ENCODE measurements at regions not wholly inside any gene's neighbourhood (a gene's known extent, or its start where the extent isn't known, plus 50 kb on each side); places are given as distances from the start of the nearest gene placed in this dataset.
"Not testable (repeated sequence)": the region's sequence is repeated elsewhere in the genome, so short reads cannot be mapped to it uniquely, and the experiment has no call there.

DNA sequence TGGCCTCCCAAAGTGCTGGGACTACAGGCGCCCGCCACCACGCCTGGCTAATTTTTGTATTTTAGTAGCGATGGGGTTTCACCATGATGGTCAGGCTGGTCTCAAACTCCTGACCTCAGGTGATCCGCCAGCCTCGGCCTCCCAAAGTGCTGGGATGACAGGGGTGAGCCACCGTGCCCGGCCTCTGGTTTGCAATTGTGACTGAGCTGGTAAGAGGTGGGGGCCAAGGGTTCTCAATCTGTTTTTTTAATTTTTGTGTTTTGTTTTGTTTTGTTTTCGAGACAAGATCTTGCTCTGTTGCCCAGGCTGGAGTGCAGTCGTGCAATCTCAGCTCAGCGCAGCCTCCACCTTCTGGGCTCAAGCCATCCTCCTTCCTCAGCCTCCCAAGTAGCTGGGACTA is 196.2 kb downstream of the CRLF2 start:
- DNase-seq (ENCODE audit: low spot score), result not testable (repeated sequence)

GRCh38 chrX:1012678-1013300 is 199.7 kb downstream of the CRLF2 start:
- no peak for DNase-seq (ENCODE audit: low spot score)

- no peak for DNase-seq (ENCODE audit: low spot score)
Measured at GRCh38 chrX:1011691-1012283, 200.7 kb downstream of the CRLF2 start.

DNA sequence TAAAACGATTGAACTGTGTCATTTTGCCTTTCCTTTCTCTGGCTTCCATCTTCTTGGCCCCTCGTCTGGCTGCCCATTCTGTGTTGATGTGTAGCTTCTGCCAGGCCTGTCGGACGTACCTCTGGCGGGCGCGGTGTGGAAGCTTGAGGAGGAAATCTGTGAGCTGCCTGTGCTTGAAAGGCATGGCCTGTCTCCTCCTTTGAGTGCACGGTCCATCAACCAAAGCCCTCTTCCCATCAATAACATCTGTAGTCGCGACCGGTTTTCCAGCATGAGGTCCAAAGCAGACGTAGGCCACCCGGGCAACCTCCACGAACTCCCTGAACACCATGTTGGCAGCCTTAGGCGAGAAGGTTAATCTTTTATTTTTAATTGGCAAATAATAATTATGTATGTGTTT is 202.7 kb downstream of the CRLF2 start:
- DNase-seq (ENCODE audit: low spot score), result no peak

GRCh38 chrX:1006156-1006730 is 206.2 kb downstream of the CRLF2 start:
- no peak for DNase-seq (ENCODE audit: low spot score)

GRCh38 chrX:1002611-1003010 is 209.8 kb downstream of the CRLF2 start:
- DNase-seq (ENCODE audit: low spot score), result no peak

DNA sequence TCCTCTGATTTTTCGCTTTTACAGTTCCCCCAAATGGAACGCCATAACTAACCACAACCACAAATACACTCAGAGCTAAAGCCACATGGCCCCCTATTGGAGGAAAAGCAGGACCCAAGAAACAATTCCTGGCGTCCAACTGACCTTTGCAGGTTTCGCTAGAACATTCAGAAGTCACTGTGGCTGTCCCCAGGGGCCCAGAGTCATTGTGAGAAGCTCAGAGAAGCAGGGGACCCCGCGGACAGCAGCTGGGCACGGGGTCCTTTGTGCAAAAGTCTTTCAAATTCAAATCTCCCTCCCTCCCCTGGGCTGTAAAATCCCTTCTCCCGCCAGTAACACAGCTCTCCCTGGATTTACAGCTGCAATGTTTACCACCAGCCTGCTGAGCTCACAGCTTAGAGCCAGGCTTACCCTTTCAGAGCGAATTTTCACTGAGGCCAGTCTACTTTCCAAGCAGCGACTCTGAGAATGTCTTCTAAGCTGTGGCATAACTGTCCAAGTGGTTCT is 214.8 kb downstream of the CRLF2 start:
- DNase-seq (ENCODE audit: low spot score), result no peak

DNA sequence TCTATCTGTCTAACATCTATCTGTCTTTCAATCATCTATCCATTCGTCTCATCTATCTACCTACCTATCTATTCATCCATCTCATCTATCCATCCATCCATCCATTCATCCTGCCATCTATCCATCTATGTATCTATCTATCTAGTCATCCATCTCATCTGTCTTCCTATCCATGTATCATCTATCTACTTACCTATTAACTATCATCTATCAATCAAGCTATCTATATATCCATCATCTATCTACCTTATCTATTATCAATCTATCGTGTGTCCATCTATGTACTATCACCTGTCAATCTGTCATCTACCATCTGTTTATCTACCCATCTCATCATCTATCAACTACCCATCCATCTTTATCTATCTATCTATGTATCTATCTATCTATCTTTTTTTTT is 217.7 kb downstream of the CRLF2 start:
- no peak for DNase-seq (ENCODE audit: low spot score)

DNA sequence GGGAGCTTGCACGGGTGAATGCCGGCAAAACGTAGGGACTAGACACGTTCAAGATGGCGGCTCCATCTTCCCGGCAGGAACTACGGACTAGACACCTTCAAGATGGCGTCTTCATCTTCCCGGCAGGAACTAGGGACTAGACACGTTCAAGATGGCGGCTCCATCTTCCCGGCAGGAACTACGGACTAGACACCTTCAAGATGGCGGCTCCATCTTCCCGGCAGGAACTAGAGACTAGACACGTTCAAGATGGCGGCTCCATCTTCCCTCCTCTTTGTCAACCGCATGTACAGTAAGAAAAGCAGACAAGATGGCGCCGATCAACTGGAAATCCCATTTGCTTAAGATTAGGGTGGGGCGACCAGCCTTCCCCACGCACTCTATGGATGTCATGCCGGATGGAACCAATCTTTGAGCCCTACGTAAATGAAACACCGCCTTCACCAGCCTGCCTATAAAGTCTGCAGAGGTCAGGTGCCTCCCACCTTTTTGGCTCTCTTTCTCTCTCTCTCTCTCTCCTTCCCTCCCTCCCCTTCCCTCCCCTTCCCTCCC is 222.4 kb downstream of the CRLF2 start:
- DNase-seq (ENCODE audit: low spot score), result peak; percentile 99

DNA sequence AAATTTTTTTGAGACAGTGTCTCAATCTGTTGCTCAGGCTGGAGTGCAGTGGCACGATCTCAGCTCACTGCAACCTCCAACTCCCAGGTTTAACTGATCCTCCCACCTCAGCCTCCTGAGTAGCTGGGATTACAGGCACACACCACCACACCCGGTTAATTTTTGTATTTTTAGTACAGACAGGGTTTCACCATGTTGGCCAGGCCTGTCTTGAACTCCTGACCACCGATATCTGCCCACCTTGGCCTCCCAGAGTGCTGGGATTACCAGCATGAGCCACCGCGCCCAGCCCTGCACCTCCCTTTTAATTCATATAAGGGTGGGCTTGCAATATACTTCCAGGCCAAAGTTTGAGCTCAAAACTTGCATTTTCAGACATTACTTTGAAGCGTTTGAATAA is 223.9 kb downstream of the CRLF2 start:
- DNase-seq (ENCODE audit: low spot score), result not testable (repeated sequence)

DNA sequence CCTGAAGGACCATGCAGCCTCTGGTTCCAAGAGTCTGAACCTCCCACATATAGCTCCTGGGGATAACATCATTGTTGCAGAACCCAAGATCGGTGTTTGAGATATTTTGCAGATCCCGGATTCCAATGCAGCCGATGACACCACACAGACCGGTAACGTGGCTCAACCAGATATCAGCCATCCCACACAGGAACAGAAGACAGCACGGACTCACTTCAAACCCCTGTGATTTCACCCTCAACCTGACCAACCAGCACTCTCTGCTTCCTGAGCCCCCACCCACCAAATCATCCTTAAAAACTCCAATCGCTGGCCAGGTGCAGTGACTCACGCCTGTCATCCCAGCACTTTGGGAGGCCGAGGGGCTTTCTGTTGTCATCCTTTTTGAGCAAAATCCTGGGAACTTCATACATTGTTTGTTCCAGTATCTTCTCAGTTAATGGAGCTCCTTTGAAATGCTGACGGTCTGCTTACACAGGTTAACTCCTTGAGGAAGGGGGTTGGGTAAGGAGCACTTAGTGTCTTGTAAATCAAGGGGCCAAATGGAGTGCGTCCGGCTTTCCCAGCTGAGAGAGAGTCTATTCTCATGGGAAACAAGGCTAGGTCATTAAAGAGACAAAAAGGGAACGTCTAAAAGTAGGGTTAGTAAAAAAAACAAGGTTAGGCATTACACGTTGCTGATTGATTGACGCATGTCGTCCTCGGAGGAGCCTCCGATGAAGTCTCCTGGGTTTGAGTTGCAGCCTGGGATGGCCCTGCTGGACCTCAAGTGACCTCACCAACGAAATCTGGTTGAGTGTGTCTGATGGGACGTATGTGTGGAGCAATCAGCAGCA is 230.4 kb downstream of the CRLF2 start:
- no peak for DNase-seq (ENCODE audit: low spot score)

GRCh38 chrX:980587-981235 is 231.7 kb downstream of the CRLF2 start:
- DNase-seq (ENCODE audit: low spot score), result no peak

GRCh38 chrX:979127-979526 is 233.3 kb downstream of the CRLF2 start:
- DNase-seq (ENCODE audit: low spot score), result not testable (repeated sequence)

DNA sequence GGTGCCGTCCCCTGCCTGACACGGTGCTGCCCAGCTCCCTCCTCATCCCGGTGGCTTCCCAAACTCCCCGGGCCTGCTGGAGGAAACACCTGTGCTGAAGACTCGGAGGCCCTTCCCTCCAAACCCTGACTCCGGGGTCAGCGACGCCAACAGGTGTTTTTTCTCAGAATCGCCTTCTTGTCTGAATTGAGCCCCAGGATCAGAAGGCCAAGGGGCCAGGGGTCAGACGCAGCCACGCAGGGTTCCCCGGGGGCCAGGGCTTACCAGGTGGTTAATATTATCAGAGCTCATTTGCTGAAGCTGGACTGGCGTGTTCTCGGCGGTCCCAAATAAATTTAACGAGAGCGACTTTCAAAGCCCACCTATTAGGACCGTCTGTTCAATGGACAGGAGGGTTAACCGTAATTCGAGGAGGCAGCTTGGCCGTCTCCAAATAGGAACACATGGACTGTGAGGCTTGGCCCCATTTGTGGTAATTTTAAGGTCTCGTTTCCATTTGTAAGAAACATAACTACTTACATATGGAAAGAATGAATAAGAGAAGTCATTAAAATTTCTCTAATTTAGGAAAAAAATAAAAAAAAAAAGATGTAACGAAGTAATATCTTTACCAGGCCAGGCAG is 239.3 kb downstream of the CRLF2 start:
- DNase-seq (ENCODE audit: low spot score), result no peak

DNA sequence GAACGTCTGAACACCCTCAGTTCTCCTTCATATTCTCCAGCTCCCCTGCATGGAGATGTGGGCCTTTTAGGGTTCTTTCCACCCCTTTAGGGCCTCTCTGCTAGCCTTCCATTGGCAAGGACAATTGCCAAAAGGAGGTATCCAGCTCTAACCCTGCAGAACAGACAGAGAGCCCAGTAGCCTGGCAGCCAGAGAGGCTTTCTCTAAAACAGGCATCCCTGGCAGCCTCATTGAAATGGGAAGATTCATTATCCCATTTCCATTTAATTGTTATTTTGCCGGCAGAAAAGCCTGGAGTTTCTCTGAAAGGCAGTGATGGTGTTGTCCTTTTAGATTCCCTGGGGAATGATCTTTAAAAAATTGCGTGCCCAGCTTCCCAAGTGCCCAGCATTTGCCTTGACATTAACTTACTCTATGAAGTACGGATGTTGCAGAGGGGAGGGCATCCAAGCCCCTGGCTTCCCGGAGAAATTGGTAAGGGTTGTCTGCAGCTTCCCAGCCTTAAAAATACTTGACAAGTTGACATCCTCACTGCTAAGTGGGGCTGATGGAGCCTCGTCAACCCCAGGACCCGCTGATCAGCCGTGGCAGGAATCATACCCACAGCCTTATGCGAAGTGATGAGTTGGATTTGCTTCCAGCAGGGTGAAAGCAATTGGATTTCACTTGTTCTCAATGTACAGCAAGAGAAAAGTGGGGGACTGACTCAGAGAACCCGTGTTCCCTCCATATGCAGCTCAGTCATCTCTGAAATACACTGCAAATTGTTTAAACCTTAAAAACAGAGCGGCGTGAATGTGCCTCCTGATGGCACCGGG is 244.1 kb downstream of the CRLF2 start:
- no peak for DNase-seq (ENCODE audit: low spot score)

DNA sequence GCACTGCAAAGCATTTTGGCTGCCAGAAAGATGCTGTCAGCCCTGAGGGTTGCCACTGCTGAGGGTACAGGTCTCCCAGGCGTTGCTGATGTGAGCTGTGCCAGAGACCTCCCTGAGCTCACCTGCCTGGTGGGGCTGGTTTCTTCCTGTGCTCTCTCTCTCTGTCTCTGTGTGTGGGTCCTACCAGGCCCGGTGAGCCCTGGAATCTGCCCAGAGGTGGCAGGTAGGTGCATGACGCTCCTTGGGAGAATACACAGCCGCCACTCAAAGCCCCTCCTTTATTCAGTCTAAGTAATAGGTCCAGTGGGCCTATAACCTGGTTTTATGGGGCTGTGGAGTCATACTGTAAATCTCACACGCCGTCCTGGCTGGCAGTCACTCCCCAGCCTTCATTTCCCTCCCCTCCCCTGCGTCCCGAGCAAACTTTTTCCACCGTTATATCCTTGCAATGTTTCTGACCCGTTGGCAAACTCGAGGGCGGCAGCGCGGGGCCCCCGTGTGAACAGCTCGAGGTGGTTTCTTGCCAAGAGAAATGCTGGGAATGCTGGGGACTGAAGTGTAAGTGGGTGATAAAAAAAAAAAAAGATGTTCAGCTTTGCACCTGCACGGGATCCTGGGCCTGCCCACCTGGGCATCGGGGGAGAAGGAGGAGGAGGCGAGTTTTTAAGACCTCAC is 245.9 kb downstream of the CRLF2 start:
- no peak for DNase-seq (ENCODE audit: low spot score)

- DNase-seq (ENCODE audit: low spot score), result no peak
Measured at GRCh38 chrX:964831-965416, 247.5 kb downstream of the CRLF2 start.

DNA sequence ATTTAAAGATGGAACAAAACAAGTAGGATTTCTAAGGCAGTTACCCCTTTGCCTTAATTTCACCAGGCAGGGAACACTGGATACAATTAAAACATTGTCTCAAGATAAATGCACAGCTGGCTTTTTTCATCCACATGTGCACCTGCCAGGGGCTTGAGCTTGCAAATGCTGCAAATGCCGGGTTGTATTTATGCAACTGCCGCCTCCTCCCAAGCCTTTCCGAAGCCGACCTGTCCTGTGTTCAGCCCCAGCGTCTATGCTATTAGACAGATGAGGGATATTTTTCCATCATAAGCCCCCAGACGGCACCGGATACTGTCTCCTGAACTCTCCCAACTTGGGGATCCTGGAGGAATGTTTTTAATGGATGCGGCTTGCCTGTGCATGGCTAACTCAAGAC is 251.6 kb downstream of the CRLF2 start:
- no peak for DNase-seq (ENCODE audit: low spot score)

- DNase-seq (ENCODE audit: low spot score), result no peak
Measured at GRCh38 chrX:959595-959994, 252.9 kb downstream of the CRLF2 start.
